B cell (primary cell): ENCODE measurements at regions not wholly inside any gene's neighbourhood (a gene's known extent, or its start where the extent isn't known, plus 50 kb on each side); places are given as distances from the start of the nearest gene placed in this dataset.

Source experiments
- ATAC-seq: fragments of 200-7000 bp; cut with Tn5 transposase; one replicate; pipeline ENCODE4 v1.10.0; 2021; ENCODE audit warnings: low read depth, mild to moderate bottlenecking, moderate number of reproducible peaks, moderate library complexity
- CTCF ChIA-PET: fragments of 350-600 bp; sonication (Branson Sonifier 250); formaldehyde crosslinking; loops from one replicate; lab custom pipeline; 2021; ENCODE audit warnings: antibody characterized with exemption, inconsistent platforms; lab: Charles Lee
- POLR2A ChIA-PET: fragments of 350-600 bp; sonication (Branson Sonifier 250); formaldehyde crosslinking; loops from one replicate; lab custom pipeline; 2021; ENCODE audit warnings: antibody characterized with exemption; lab: Charles Lee
- DNase-seq: peaks from one replicate; pipeline ENCODE4 v3.0.0; 2013
- H2AFZ ChIP-seq: 2 replicates; pipeline ENCODE4 v1.6.1; 2012; ENCODE audit warnings: mild to moderate bottlenecking, low read depth, low read length; ENCODE audit not compliant: insufficient read depth, poor library complexity, severe bottlenecking
- H3K27ac ChIP-seq, 2 donors: 1 replicate in 1 of 2; 2 replicates in 1 of 2; pipeline ENCODE4 v1.5.1; 2012 to 2013; ENCODE audit warnings: low read length in 2 of 2, mild to moderate bottlenecking in 2 of 2, moderate library complexity in 1 of 2
- H3K27me3 ChIP-seq, 4 experiments: fragments of 200-600 bp in 1 of 4; sonication (generic) in 1 of 4; replicated peaks in 1 of 4; 1 replicate in 2 of 4; 2 replicates in 2 of 4; pipeline versions ENCODE4 v1.6.1 to v1.7.0; 2013 to 2016; ENCODE audit warnings: low read length in 3 of 4, mild to moderate bottlenecking in 2 of 4, mixed read lengths in 1 of 4, moderate library complexity in 1 of 4; ENCODE audit not compliant: insufficient read depth in 4 of 4, control insufficient read depth in 3 of 4; ENCODE audit errors: control extremely low read depth in 1 of 4
- H3K36me3 ChIP-seq, 2 experiments: replicated peaks in 1 of 2; 1 replicate in 1 of 2; 2 replicates in 1 of 2; pipeline versions ENCODE4 v1.6.1 to v1.7.1; 2013; ENCODE audit warnings: low read length in 1 of 2; ENCODE audit not compliant: insufficient read depth in 2 of 2, control insufficient read depth in 1 of 2; ENCODE audit errors: control extremely low read depth in 1 of 2, extremely low read depth in 1 of 2
- H3K4me1 ChIP-seq, 2 donors: fragments of 200-600 bp in 1 of 2; sonication (generic) in 1 of 2; 1 replicate in 1 of 2; 2 replicates in 1 of 2; pipeline versions ENCODE4 v1.5.1 to v1.6.1; 2013 to 2017; ENCODE audit warnings: low read length in 2 of 2; ENCODE audit not compliant: control insufficient read depth in 2 of 2, insufficient read depth in 2 of 2
- H3K4me2 ChIP-seq: replicated peaks from 2 replicates; pipeline ENCODE3; 2012; ENCODE audit warnings: mild to moderate bottlenecking, low read depth, low read length; ENCODE audit not compliant: poor library complexity, severe bottlenecking
- H3K4me3 ChIP-seq, 5 experiments: fragments of 200-600 bp in 1 of 5; sonication (generic) in 1 of 5; 1 replicate in 3 of 5; 2 replicates in 2 of 5; pipeline versions ENCODE4 v1.5.1 to v1.7.0; 2011 to 2016; ENCODE audit warnings: low read length in 4 of 5, mild to moderate bottlenecking in 4 of 5, low read depth in 2 of 5, control low read depth in 1 of 5, moderate library complexity in 1 of 5; ENCODE audit not compliant: insufficient read depth in 1 of 5; ENCODE audit errors: control extremely low read depth in 1 of 5, extremely low read depth in 1 of 5
- H3K79me2 ChIP-seq: fragments of 200-600 bp; sonication (generic); one replicate; pipeline ENCODE4 v1.6.0; 2016; ENCODE audit warnings: low read length; ENCODE audit not compliant: control insufficient read depth, insufficient read depth
- H3K9ac ChIP-seq: fragments of 200-600 bp; sonication (generic); 2 replicates; pipeline ENCODE4 v1.6.1; 2017; ENCODE audit warnings: mild to moderate bottlenecking, low read length, moderate library complexity
- H3K9me3 ChIP-seq, 3 donors: one replicate each; pipeline versions ENCODE4 v1.6.1 to v1.7.1; 2013; ENCODE audit warnings: low read length in 2 of 3; ENCODE audit not compliant: control insufficient read depth in 2 of 3, insufficient read depth in 1 of 3; ENCODE audit errors: control extremely low read depth in 1 of 3
- H4K20me1 ChIP-seq: 2 replicates; pipeline ENCODE4 v1.6.0; 2012; ENCODE audit warnings: mild to moderate bottlenecking, low read length; ENCODE audit not compliant: insufficient read depth, control insufficient read depth, poor library complexity, severe bottlenecking
- H3K27ac Mint-ChIP-seq: one replicate; pipeline ENCODE4 v1.8.0; 2021; ENCODE audit warnings: mixed read lengths
- H3K27me3 Mint-ChIP-seq: one replicate; pipeline ENCODE4 v1.8.0; 2021; ENCODE audit warnings: mixed read lengths
- H3K4me1 Mint-ChIP-seq: one replicate; pipeline ENCODE4 v1.8.0; 2021; ENCODE audit warnings: mixed read lengths
- H3K4me3 Mint-ChIP-seq: one replicate; pipeline ENCODE4 v1.8.0; 2021; ENCODE audit warnings: mixed read lengths
- H3K9me3 Mint-ChIP-seq: one replicate; pipeline ENCODE4 v1.8.0; 2022; ENCODE audit warnings: mixed read lengths; ENCODE audit not compliant: insufficient read depth
- EZH2 ChIP-seq: IDR thresholded peaks from 2 replicates; pipeline ENCODE4 v1.6.1; 2012; ENCODE audit warnings: borderline replicate concordance, low read depth, mild to moderate bottlenecking, moderate library complexity, low read length; ENCODE audit not compliant: insufficient read depth, poor library complexity, severe bottlenecking
- WGBS: methylation state at CpG from one replicate; pipeline ENCODE4 v1.1.5; 2013; ENCODE audit warnings: missing lambda C conversion rate; ENCODE audit not compliant: insufficient coverage; 5-methylcytosine and 5-hydroxymethylcytosine counted together
- intact Hi-C: fragments of 100-400 bp; cut with micrococcal nuclease; formaldehyde crosslinking; loops from one replicate; pipeline ENCODE4 v1.10.0; 2022
- TF ChIP-seq, protein P1 (sequence below): fragments of 200-600 bp; IDR thresholded peaks from one replicate; pipeline ENCODE4 v1.8.0; 2022; ENCODE audit warnings: antibody characterized with exemption, mild to moderate bottlenecking

DNA sequence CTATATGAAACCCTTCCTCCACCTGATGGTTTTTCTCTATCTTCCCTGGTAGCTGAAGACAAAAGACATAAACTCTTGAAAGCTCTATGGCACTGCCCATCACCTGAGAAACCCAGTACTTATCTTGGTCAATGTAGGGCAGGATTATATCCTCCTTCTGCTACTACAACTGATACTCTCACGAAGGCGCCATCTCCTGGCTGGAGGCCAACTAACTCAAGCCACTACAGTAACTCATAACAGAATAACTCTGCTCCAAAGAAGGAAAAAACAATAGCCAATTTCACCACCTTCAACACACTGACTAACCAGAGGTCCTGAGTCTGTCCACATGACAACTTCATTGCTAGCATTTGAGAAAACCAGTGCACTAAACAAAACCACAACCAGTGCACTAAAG is 409.2 kb downstream of the CETN3 start:
- WGBS, result 100% methylated on average over 2 of the region's 2 CpGs
- Histone ChIP-seq H3K36me3 (no peaks in the 10 kb centered on the region), H3K27me3 (no peaks in the 10 kb centered on the region), H2AFZ (no peak overlapping the region), H4K20me1 (no peaks in the 10 kb centered on the region), H3K79me2 (no peaks in the 10 kb centered on the region), H3K4me3 (no peak overlapping the region), H3K9ac (no peak overlapping the region), H3K4me1 (no peaks in the 10 kb centered on the region), H3K4me2 (no peak overlapping the region), H3K9me3 (no peaks in the 10 kb centered on the region), H3K27ac (no peak overlapping the region)
- no peak for ATAC-seq
- Mint-ChIP-seq H3K4me1 (peaks cover 12% of the 10 kb centered on the region), H3K4me3 (no peak overlapping the region), H3K27me3 (peaks cover 4% of the 10 kb centered on the region), H3K27ac (no peak overlapping the region), H3K9me3 (no peaks in the 10 kb centered on the region)
- ChIA-PET POLR2A (no interaction called here), CTCF (interaction anchor here (0.9 to 1.0 kb wide), 2 partner anchors 10 to 265 kb away, joined by 3 to 4 read pairs; no protein-coding TSS in a partner anchor)
- peak; percentile 15 for DNase-seq
- TF ChIP-seq EZH2, result no peak
- TF ChIP-seq, protein P1, sequence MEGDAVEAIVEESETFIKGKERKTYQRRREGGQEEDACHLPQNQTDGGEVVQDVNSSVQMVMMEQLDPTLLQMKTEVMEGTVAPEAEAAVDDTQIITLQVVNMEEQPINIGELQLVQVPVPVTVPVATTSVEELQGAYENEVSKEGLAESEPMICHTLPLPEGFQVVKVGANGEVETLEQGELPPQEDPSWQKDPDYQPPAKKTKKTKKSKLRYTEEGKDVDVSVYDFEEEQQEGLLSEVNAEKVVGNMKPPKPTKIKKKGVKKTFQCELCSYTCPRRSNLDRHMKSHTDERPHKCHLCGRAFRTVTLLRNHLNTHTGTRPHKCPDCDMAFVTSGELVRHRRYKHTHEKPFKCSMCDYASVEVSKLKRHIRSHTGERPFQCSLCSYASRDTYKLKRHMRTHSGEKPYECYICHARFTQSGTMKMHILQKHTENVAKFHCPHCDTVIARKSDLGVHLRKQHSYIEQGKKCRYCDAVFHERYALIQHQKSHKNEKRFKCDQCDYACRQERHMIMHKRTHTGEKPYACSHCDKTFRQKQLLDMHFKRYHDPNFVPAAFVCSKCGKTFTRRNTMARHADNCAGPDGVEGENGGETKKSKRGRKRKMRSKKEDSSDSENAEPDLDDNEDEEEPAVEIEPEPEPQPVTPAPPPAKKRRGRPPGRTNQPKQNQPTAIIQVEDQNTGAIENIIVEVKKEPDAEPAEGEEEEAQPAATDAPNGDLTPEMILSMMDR, result no peak
- intact Hi-C loops, result no loop called here

DNA sequence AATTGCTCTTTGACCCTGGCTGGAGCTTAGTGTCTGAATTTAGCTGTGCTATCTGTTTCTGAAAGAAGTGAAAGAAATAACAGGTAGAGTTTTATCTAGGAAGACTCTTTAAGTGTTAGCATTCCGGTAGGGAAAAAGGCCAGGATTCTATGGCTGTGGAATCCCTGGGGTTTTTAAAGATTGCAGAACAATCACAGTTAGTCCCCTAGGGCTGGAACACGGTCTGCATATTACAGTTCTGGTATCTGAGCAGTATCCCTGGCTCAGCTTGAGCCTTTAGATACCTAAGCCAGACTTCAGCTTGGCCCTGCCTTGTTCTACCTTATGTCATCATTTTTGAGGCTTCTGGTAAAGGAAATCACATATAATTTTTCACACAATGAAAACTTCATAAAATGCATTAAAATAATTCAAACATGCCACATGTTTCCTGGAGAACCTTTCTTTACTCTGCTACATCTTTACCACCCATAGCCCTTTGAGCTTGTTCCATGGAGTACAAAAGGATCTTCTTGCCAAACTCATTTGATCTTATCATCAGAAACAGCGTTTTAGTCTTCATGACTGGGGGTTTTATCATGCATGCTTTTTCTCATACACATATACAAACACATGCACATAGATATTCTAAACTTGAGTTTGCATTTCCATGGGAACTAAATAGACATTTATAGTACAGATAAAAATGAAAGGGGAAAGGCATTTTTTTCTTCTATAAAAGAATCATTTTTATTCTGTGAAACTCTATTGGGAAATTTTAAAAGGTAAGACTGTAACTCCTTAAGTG is 410.8 kb downstream of the CETN3 start:
- ATAC-seq (no peak), DNase-seq (no peak)
- H3K4me1 Mint-ChIP-seq, result peaks cover 12% of the 10 kb centered on the region

More for the DNA sequence above, 410.8 kb downstream of the CETN3 start:
- Histone ChIP-seq H3K4me2 (no peak overlapping the region), H4K20me1 (no peaks in the 10 kb centered on the region), H2AFZ (no peak overlapping the region), H3K36me3 (no peaks in the 10 kb centered on the region), H3K4me3 (no peak overlapping the region), H3K27ac (no peak overlapping the region), H3K4me1 (no peaks in the 10 kb centered on the region), H3K79me2 (no peaks in the 10 kb centered on the region), H3K9me3 (no peaks in the 10 kb centered on the region), H3K27me3 (no peaks in the 10 kb centered on the region), H3K9ac (no peak overlapping the region)
- Mint-ChIP-seq H3K9me3 (no peaks in the 10 kb centered on the region), H3K27ac (no peak overlapping the region), H3K27me3 (peaks cover 4% of the 10 kb centered on the region), H3K4me3 (no peak overlapping the region)
- TF ChIP-seq, protein P1, result no peak
- TF ChIP-seq EZH2, result no peak
- WGBS, result 94% methylated on average over 2 of the region's 3 CpGs
- ChIA-PET CTCF (interaction anchor here (0.7 kb wide), 1 partner anchor 23 kb away, joined by 3 read pairs; no protein-coding TSS in a partner anchor), POLR2A (no interaction called here)
- intact Hi-C loops, result no loop called here
